ENCODE measurements at regions not wholly inside any gene's neighbourhood (a gene's known extent, or its start where the extent isn't known, plus 50 kb on each side); places are given as distances from the start of the nearest gene placed in this dataset.

GRCh38 chr1:209429611-209430010 is 153.9 kb upstream of the CAMK1G start:
- TF ChIP-seq CTCF (IDR thresholded peaks at IDR 0.05) = no peak
- TF ChIP-seq POLR2A (IDR thresholded peaks at IDR 0.05) = no peak
- no peak for TF ChIP-seq EP300 (IDR thresholded peaks at IDR 0.05; ENCODE audit: low read depth)
- TF ChIP-seq POLR2AphosphoS5 (IDR thresholded peaks at IDR 0.05) = no peak
